ENCODE measurements at regions not wholly inside any gene's neighbourhood (a gene's known extent, or its start where the extent isn't known, plus 50 kb on each side); places are given as distances from the start of the nearest gene placed in this dataset.

DNA sequence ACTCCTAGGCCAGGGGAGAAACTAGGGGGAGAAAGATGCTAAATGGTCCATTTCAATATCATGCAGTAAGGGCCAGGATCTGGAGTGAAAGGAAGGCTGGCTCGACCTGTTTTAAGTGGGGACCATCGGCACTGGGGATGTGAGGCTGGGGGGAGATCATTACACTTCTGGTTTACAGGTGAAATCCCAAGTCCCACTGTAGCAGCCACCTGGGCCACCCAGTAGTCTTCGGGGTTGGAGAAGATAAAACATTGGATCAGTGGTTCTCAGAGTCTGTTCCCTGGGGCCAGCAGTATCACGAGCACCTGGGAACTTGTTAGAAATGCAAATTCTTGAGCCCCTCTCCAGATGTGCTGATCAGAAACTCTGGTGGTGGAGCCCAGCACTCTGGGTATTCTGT lies 111.3 kb upstream of the ALDH1B1 start:
- TF ChIP-seq EZH2 (IDR thresholded peaks at IDR 0.05) = no peak
- no peak for TF ChIP-seq POLR2AphosphoS5 (IDR thresholded peaks at IDR 0.05; ENCODE audit: borderline replicate concordance, low read depth, low read length)
- no peak for TF ChIP-seq FOXP2 (optimal IDR thresholded peaks at IDR 0.05; ENCODE audit: control extremely low read depth, extremely low read length, insufficient read depth)

Measured in SK-N-MC (cell line).